ENCODE measurements at regions not wholly inside any gene's neighbourhood (a gene's known extent, or its start where the extent isn't known, plus 50 kb on each side); places are given as distances from the start of the nearest gene placed in this dataset.

GRCh38 chr4:13184199-13184598, 299.9 kb downstream of the RAB28 start:
- no peak for DNase-seq (ENCODE audit: low read depth, low spot score)

GRCh38 chr4:13182133-13182532, 302.0 kb downstream of the RAB28 start:
- no peak for DNase-seq (ENCODE audit: low read depth, low spot score)

- no peak for DNase-seq (ENCODE audit: low read depth, low spot score)
Observed at GRCh38 chr4:13181681-13182080, 302.5 kb downstream of the RAB28 start.

GRCh38 chr4:13180701-13181100, 303.4 kb downstream of the RAB28 start:
- no peak for DNase-seq (ENCODE audit: low read depth, low spot score)

- DNase-seq (ENCODE audit: low read depth, low spot score) = no peak
Observed at GRCh38 chr4:13178621-13179020, 305.5 kb downstream of the RAB28 start.

GRCh38 chr4:13176741-13177142, 307.4 kb downstream of the RAB28 start:
- no peak for DNase-seq (ENCODE audit: low read depth, low spot score)

GRCh38 chr4:13174926-13175325, 309.2 kb downstream of the RAB28 start:
- no peak for DNase-seq (ENCODE audit: low read depth, low spot score)

GRCh38 chr4:13174001-13174400, 310.1 kb downstream of the RAB28 start:
- DNase-seq (ENCODE audit: low read depth, low spot score) = no peak

GRCh38 chr4:13171292-13172057, 312.7 kb downstream of the RAB28 start:
- no peak for DNase-seq (ENCODE audit: low read depth, low spot score)

GRCh38 chr4:13169731-13170525, 314.2 kb downstream of the RAB28 start:
- DNase-seq (ENCODE audit: low read depth, low spot score) = no peak

- DNase-seq (ENCODE audit: low read depth, low spot score) = no peak
Observed at GRCh38 chr4:13168326-13168725, 315.8 kb downstream of the RAB28 start.

GRCh38 chr4:13166214-13166613, 317.9 kb downstream of the RAB28 start:
- DNase-seq (ENCODE audit: low read depth, low spot score) = no peak

- no peak for DNase-seq (ENCODE audit: low read depth, low spot score)
Observed at GRCh38 chr4:13164783-13165331, 319.3 kb downstream of the RAB28 start.

GRCh38 chr4:13162886-13163285, 321.3 kb downstream of the RAB28 start:
- no peak for DNase-seq (ENCODE audit: low read depth, low spot score)

- no peak for DNase-seq (ENCODE audit: low read depth, low spot score)
Observed at GRCh38 chr4:13160920-13161319, 323.2 kb downstream of the RAB28 start.

- DNase-seq (ENCODE audit: low read depth, low spot score) = no peak
Observed at GRCh38 chr4:13159041-13159620, 325.0 kb downstream of the RAB28 start.

- no peak for DNase-seq (ENCODE audit: low read depth, low spot score)
Observed at GRCh38 chr4:13151194-13151593, 332.9 kb downstream of the RAB28 start.

- no peak for DNase-seq (ENCODE audit: low read depth, low spot score)
Observed at GRCh38 chr4:13143222-13144070, 340.7 kb downstream of the RAB28 start.

GRCh38 chr4:13142726-13143125, 341.4 kb downstream of the RAB28 start:
- no peak for DNase-seq (ENCODE audit: low read depth, low spot score)

GRCh38 chr4:13142191-13142590, 341.9 kb downstream of the RAB28 start:
- no peak for DNase-seq (ENCODE audit: low read depth, low spot score)

- DNase-seq (ENCODE audit: low read depth, low spot score) = no peak
Observed at GRCh38 chr4:13137390-13137789, 346.8 kb downstream of the RAB28 start.
